GM03348 (cell line): ENCODE measurements at regions not wholly inside any gene's neighbourhood (a gene's known extent, or its start where the extent isn't known, plus 50 kb on each side); places are given as distances from the start of the nearest gene placed in this dataset.

ENCODE experiments used
- DNase-seq: peaks from one replicate; pipeline ENCODE4 v3.0.0; 2012; ENCODE audit warnings: low spot score

DNA sequence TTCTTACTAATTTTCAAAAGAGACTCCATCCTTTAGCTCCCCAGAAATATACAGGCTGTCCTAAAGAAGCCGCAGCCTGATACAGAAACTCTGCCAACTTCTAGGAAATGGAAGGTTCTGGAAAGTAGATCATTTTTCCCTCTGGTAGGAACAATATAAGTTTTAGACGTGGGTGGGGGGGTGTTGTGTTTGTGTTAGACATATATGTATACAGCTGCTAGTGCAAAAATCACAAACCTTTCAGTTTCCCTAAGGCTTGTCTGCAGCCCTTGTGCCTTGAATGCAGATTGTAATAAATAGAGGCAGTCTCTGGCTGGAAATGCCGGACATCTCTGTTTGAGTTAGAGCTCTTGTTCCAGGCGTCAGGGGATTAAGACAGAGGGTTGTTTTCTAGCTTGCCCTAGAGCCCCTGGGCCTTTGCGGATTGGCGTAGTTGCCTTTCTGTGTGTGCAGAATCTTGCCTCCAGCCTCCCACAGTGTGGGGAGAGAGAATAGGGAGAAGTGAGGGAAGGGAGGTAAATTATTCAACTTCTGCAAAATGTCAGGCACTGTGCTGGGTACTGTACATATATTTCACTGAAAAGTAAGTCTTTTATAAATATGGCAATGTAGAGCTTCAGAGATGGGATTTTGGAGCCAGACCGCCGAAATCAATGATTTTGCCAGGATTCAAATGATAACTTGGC, 269.7 kb downstream of the PRL start:
- DNase-seq = no peak

DNA sequence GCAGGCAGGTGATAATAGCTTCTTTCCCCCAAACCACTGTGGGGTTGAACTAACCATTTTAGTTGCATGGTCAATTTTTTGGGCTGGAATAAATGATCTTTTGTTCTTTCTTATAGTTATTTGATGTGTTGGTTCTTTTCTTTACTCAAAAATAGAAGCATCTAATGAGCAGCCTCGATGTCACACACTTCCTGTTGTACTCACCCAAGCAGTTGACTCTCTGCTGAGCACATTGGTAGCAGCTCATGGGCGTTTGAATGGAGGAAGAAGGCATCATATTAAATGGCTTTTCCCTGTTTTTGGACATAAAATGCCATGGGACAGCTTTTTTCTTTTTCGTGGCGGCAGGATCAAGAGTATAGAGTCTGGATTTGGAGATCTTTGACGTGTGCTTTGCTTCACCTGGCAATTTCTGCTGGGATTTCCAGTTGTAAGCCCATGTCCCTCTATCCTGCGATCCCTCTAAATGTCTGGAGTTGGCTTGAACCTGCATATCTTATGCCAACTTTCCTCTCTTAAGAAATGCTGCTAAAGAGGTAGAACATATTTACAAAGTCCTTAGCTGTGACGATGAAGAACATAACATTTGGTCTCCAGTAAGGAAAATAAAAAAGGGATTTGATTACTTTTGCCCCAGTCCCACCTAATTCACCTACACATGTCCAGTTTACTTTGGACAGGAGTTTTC, 268.3 kb downstream of the PRL start:
- no peak for DNase-seq

DNA sequence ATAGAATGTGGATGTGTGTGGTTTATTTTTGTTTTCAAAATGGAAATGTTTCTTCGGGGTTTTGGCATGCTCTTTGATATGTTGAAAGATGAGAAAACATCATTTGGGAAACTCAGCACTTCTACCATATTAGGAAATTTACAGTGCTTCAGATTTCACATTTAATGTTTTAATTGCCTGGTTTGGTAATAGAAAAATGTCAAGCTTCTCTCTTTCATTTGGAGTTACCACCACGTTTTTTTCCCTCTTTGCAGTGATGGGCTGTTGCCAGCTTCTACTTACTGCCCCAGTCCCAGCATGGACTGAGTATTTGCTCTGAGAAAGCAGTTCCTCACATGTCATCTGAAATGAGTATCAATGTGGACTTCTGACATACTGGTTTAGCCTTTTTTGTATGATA, 267.7 kb downstream of the PRL start:
- DNase-seq = no peak

DNA sequence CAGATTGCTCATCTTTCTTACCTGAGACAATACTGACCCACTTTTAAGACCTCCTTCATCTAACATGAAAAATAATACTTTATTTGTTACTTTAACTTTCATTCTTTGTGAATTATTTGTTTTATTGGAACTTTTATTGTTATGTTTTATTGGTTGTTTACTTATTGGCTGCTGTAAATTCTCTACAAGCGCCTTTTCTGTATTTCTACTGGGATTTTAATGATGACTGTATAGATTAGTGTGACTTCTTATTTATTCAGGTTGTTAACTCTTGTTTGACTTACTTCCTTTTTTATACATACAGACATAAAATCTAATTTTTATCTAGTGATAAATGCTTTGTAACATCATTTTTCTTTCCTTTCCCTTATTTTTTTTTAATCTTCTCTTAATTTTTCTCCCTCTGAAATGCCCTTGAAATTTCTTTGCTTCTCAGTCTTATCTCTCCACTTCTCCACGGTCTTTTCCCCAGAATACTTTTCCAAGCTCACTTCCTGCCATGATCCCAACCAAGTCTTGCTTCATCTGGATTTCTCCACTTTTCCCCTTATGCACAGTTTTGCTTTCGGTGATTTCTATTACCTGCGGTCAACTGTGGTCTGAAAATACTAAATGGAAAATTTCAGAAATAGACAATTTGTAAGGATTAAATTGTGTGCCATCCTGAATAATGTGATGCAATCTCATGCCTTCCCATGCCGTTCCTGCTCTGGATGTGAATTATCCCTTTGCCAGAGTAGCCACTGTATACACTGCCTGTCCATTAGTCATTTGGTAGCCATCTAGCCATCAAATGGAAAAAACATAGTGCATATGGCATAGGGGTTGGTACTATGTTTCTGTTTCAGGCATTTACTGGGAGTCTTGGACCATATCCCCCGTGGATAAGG, 265.9 kb downstream of the PRL start:
- no peak for DNase-seq

DNA sequence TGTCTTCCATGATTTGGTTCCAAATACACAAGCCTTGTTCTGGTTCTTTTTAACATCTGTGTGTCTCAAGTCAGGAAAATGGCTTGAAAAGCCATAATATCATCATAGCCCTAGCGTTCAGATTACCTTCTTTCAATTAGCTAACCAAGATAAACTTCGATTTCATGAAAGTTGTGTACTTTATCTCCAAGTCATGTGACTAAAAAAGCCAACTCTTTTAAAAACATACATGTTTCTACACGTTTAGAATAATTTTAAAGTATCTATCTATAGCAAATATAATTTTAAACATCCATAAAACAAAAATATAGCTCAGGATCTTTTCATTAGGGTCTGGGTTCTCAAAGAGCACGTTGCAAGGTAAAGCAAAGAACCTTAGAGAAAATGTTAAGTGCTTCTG, 261.1 kb downstream of the PRL start:
- DNase-seq = no peak

DNA sequence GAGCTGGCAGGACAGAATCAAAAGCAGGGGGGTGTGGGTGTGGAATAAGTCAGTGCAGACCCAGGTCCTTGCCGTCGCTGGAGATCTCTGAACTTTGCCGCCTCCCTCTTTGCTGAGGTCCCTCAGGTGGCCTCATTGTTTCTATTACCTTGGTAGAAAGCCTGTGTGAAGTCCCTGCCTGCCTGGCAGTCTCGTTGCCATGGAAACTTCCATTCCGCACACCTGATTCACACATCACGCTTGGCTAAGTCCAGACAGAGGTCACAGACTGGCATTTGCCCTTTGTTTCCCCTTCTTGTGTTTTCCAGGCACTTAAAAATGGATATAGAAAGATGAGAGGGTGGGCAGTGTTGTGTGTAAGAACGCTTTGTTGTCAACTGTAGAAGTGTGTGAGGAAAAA, 260.6 kb downstream of the PRL start:
- no peak for DNase-seq

DNA sequence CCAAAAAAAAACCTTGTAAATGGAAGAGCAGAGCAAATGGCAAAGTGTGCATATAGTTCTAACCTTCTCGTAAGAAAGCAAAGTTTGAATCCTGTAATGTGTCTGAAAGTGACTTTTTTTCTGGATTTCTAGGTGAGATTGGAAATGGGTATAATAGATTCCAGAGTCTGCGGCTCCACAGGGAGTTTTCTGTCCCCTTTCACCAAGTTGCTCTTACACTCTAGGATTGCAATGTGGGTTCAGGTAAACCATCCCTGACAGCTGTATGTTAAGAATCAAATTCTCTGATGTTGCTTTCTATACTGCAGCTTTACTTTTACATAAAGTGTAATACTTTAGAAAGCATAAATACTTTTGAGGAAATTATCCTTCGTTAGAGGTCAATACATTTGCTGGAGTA, 260.1 kb downstream of the PRL start:
- DNase-seq = no peak

DNA sequence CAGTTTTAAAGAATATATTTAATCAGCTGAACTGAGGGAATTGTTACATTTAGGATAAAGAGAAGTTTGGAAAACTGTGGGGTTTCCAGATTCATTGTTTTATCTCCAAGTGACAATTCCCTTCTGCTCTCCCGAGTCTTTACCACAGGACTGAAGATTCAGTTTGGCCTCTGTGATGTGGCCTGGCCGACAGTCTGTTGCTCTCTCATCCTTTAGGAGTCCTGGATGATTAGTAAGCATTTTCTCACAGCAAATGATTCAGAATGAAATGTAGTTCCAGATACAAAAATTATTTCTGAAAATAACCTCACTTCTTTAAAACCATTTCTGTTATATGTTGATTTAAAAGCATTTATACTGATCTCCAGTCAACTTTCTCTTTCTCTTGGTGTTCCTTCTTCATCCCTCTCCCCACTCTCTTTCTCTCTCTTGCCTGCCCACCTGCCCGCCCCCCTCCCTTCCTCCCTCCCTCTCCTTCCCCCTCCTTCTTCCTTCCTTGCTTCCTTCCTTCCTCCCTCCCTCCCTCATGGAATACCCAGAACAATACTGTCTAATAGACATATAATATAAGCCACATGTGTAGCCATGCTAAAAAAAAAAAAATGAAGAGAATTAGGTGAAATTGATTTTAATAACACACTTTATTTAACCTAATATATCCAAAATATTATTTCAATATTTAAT, 254.9 kb downstream of the PRL start:
- peak; percentile 69 for DNase-seq

DNA sequence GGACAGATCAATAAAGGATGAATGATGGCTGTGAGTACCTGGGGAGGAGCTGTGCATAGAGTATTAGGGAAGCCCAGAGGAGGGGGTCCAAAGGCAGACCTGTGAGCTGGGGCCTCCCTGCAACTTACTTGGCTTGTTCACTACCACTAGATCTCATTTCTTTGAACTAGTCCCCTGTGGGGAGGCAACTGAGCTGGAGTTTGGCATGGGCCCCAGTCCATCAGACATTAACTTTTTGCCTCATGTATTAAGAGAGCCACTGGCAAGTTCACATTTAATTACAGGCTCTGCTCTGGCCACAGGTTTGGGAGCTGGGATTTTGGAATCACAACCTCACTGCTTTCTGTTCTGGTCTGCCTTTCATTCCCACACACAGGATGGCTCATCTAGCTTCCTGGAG, 254.1 kb downstream of the PRL start:
- no peak for DNase-seq

DNA sequence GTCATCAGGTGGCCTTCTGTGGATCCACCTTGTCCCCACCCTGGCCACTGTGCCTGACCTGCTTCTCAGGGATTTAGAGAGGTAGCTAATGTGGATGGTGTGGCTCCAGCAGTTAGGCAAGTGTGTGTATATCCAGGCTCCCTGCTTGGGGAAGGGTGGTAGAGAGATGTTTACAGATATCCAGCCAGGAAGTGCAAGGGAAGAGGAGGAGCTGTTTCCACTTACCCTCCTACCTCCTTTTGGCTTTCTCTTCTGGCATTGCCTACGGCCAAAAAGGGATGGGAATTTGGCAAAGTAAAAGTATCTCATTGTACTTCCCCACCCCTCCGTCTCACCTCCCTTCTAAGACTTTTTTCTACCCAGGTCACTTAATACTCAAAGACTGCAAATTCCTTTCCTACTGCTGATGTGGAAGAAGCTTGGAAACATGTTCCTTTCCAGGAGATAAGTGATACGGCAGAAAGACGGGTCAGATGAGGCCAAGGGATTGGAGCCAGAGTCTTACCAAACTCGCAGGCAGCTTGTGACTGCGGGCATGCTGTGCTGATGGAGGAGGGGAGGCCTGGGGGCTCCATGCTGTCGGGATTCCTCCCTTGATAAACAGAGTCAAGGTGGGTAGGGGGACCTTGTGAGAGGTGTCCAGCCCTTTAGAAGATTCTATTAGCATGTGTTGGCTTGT, 253.4 kb downstream of the PRL start:
- DNase-seq = peak; percentile 63

DNA sequence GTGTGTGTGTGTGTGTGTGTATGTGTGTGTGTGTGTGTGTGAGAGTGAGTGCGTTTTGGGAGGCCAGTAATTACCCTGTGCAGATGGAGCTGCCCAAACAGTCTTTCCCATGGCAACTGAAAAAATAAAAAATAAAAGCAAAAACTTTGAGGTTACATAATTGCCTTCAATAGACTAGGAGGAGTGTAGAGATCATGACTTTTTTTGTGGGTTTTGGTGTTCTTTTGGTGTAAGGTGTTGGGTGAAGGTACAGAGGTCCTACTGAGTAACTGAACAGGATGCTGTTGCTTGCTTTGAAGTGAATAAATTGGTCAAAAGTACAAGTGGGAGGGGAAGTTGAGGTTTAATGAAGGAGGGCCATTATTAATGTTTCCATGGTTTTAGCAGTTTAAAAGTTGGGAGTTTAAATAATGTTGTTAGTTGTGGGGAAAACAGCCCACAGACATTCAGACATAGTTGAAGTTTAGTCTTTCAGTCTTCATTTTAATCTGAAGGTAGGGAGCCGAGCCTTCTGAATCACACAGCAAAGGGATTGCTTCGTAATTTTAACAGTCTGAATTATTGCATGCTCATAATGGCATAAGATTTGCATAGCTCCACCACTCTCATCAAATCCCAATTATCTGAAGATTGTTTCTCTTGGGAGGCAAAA, 251.4 kb downstream of the PRL start:
- no peak for DNase-seq

DNA sequence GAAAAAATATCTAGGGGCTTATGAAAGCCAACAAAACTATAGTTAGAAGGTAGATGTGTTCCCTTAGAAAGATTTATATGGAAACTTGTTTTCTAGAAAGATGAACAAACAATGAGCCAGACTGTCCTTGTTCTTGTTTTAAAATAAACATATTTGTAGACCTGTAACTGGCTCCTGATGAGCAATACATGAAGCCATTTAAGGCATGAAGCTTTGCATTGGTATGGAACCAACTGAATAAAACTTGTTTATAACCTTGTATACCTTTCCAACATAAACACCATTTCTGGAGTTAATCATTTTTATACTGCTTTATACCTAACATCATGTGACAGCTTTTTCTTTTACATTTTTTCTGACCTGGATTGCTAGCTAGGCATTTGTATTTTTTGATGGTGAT, 247.8 kb downstream of the PRL start:
- no peak for DNase-seq

DNA sequence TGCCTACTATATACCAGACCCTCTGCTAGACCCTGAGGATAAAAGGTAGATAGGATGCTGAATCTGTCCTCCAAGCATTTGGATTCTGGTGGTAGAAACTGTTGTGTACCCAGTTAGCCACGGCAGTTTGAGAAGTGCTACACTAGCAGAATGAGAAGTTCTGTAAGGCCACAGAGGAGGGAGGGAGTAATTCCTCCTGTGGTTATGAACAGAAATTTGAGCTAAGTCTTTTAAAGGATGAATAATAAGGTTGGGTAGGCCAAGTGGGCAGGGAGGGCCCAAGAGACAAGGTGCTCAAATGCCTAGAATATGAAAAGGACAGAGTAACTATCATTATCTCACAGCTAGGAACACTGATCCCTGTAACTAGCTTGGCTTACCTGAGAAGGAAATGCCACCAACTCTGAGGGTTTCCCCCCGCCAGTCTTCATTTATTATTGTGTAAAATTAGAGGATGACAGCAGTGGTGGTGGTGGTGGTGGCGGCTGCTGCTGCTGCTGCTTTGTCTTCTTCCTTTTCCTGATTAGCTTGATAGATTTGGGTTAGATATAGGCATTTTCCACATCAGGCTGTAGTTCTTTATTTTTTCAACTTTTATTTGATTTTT, 243.3 kb downstream of the PRL start:
- DNase-seq = no peak

DNA sequence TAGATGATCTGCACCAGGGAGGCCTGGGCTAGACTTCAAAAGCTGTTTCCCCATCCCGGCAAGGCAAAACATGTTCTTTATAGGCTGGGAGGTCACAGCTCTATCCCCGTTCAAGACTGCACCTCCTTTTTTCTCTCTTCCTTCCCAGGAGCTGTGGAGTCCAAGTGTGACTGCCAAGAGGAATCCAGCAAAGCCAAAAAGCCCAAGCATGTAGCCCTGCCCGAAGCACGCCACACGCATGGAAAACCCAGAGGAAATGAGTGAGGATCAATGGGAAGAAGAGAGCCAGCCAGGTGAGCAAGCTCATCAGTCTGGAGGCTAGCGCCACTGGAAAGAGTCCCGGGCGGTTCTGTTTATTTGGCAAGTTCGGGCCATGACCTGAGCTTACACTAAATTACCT, 240.4 kb downstream of the PRL start:
- DNase-seq = no peak

DNA sequence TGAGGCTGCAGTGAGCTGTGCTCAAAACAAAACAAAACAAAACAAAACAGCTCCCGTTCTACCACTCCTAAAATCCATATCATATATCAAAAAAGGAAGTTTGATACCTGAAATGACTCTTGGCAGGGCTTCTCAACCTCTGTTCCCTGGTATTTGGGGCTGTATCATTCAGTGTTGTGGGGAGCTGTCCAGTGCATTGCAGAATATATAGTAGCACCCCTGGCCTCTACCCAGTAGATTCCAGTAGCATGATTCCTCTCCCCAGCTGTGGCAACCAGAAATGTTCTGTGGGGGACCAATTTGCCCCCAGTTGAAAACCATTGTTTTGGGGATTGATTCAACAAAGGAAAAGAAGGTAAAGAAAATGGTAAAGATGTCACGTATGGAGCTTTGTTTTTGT, 238.9 kb downstream of the PRL start:
- DNase-seq = peak; percentile 22

DNA sequence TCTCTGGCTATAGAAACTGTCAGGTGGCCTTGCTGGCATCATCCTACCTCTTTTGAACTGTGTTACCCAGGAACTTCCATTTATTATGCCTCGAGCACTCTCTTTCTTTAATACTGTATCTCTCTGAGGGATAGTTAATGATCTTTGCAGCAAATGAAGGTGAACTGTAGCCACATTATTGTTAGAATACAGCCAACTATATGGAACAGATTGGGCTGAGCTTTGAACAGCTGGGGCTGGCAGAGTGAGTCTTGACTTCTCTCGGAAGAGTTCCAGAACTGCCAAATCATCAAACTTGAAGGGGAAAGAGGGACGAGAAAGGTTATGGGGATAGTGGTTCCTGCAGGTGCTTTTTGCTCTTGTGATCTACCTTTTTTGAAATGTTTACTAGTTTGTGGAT, 237.7 kb downstream of the PRL start:
- no peak for DNase-seq

DNA sequence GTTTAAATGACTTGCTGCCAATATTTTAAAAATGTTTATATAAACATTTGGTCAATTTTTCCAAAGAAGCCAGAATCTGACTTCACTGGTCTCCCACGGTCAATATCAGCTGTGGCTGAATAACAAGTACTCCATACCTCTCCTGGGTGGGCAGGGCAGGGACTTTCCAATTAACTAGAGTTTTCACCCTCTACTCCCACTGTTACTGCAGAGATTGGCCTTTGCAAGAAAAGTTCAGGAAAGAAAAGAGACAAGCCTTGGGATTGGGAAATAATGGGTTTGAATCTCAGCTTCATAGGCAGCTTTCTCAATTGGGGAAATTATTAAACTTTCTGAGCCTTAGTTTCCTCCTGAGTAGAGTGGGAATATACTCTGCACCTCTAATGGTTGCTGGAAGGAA, 236.9 kb downstream of the PRL start:
- no peak for DNase-seq

DNA sequence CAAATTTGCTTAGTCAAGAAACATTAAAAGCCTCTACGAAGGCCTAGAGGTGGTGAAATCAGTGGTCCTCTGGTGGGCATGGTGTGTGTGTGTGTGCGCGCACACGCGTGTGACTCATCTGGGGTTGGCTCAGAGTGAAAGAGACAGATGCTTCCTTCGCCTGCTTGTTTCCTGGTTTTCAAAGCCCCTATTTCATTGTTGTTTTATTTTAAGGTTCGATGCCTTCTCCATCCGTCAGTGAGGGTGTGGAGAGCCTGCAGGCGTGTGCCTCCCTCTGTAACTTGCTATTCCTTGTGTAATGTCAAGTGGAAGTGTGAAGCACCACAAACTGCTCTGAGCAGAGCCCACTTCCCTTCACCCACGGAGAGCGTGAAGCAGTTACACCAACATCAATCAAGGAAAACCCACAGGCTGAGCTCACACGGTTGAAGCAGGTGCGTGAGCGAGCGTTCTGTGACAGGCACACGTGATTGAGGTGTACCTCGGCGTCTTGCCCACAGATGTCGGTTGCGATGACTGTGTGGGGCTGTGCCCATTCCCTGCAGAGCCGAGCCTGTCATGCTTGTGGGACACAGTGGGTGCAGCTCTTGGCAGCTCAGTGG, 233.9 kb downstream of the PRL start:
- DNase-seq = no peak

DNA sequence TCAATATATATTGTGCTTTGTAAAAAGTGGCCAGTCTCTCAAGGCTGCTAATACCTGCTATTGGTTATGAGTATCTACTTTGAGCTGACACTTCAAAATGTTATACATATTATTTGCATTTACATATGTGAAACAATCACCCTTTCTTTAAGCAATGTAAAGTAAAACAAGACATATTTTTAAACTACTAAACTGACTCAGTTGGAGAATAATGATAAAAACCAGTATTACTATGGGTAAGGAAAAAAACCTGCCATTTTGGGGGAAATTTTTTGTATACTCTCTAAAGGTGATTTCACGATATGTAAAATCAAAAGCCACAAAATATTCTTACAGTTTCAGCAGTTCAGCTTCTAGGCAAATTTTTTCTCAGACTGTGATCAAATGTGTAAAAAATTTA, 232.3 kb downstream of the PRL start:
- no peak for DNase-seq

DNA sequence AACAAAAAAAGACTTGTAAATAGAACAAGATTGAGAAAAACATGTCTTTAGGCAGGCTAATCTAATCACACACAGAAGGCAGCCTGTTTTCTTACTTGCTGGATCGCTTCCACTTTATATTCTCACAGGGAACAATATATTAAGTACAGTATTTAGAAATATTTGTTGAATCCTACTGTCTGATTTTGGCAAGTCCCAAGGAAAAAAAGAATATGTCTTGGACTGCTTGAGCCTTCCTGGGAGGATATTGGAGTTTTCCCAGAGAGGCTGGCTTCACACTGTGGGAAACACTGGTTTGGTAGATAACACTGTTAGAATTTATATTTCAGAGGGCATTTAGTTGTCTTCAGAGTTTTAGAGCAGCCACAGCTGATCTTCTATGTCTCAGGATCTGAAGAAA, 229.7 kb downstream of the PRL start:
- no peak for DNase-seq

DNA sequence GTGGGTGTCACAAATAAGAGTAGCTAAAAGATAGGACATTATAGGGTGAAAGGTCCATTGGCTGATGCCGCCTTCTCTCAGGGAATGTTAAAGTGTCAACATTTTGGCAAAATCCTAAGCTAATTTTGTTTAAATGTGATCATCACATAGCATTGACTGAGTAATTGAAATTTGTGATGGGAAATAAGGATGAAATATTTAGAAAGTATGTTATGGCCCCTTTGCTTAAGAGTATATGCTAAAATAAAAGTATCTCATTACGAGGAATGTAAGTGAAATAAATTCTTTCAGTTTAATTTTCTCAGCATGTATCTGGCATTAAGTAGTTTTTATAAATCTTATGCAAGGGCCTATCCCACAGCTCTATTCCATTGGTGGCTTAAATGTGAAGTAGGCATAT, 229.2 kb downstream of the PRL start:
- DNase-seq = no peak
